ENCODE measurements at regions not wholly inside any gene's neighbourhood (a gene's known extent, or its start where the extent isn't known, plus 50 kb on each side); places are given as distances from the start of the nearest gene placed in this dataset.

DNA sequence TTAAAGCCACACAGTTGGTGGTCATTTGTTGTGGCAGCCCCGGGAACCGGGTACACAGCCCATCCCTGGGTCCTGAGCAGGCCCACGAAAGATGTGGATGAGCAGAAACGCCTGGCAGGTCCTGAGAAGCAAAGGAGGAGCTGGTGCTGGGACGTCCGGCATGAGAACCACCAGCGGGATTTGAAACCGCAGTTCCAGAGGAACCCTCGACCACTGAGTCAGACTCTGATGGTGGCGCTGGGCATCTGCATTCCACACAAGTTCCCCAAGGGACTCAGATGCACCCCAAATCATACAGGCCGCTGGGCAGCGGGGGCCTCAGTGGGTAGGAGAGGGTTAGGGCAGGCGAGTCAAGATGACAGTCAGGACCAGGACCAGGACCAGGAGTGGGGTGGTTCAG is 363.0 kb downstream of the SHANK2 start:
- TF ChIP-seq, protein P1, sequence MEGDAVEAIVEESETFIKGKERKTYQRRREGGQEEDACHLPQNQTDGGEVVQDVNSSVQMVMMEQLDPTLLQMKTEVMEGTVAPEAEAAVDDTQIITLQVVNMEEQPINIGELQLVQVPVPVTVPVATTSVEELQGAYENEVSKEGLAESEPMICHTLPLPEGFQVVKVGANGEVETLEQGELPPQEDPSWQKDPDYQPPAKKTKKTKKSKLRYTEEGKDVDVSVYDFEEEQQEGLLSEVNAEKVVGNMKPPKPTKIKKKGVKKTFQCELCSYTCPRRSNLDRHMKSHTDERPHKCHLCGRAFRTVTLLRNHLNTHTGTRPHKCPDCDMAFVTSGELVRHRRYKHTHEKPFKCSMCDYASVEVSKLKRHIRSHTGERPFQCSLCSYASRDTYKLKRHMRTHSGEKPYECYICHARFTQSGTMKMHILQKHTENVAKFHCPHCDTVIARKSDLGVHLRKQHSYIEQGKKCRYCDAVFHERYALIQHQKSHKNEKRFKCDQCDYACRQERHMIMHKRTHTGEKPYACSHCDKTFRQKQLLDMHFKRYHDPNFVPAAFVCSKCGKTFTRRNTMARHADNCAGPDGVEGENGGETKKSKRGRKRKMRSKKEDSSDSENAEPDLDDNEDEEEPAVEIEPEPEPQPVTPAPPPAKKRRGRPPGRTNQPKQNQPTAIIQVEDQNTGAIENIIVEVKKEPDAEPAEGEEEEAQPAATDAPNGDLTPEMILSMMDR (IDR thresholded peaks at IDR 0.05), result no peak
- TF ChIP-seq POLR2A (IDR thresholded peaks at IDR 0.05), result no peak
